ENCODE measurements at regions not wholly inside any gene's neighbourhood (a gene's known extent, or its start where the extent isn't known, plus 50 kb on each side); places are given as distances from the start of the nearest gene placed in this dataset.

GRCh38 chr18:40630496-40630895 lies 1324.5 kb upstream of the PIK3C3 start:
- Histone ChIP-seq H3K4me3 (ENCODE audit: low read length) (no peak overlapping the region), H3K36me3 (ENCODE audit: control insufficient read depth, insufficient read depth, low read length) (no peaks in the 10 kb centered on the region), H3K4me1 (ENCODE audit: control insufficient read depth, insufficient read depth, low read length) (no peaks in the 10 kb centered on the region), H3K9me3 (ENCODE audit: control insufficient read depth, low read length) (peaks cover 9% of the 10 kb centered on the region), H3K27ac (ENCODE audit: low read depth, low read length) (no peak overlapping the region), H3K27me3 (ENCODE audit: control insufficient read depth, insufficient read depth, low read length, poor library complexity, severe bottlenecking) (no peaks in the 10 kb centered on the region), H3K9ac (ENCODE audit: extremely low read depth, low read length, poor library complexity, severe bottlenecking) (no peak overlapping the region)
- Mint-ChIP-seq H3K9me3 (no peaks in the 10 kb centered on the region), H3K27ac (no peak overlapping the region), H3K36me3 (ENCODE audit: low read depth) (no peaks in the 10 kb centered on the region), H3K27me3 (ENCODE audit: insufficient read depth) (no peaks in the 10 kb centered on the region), H3K4me1 (no peaks in the 10 kb centered on the region), H3K4me3 (no peak overlapping the region)
- DNase-seq: no peak
- TF ChIP-seq CTCF (conservative IDR thresholded peaks at IDR 0.05): no peak
- 80 to 100% methylated on average over 1 of the region's 1 CpG for WGBS, 2 experiments (ENCODE audit: insufficient coverage in 1 of 2, insufficient read length in 1 of 2)

- H3K4me3 Mint-ChIP-seq: no peak overlapping the region
- H3K9me3 ChIP-seq (ENCODE audit: control insufficient read depth, low read length): peaks cover 4% of the 10 kb centered on the region
- H3K4me1 Mint-ChIP-seq: no peaks in the 10 kb centered on the region
- DNase-seq: no peak
- no peaks in the 10 kb centered on the region for H3K27me3 ChIP-seq (ENCODE audit: control insufficient read depth, insufficient read depth, low read length, poor library complexity, severe bottlenecking)
- H3K36me3 ChIP-seq (ENCODE audit: control insufficient read depth, insufficient read depth, low read length): no peaks in the 10 kb centered on the region
- no peak for TF ChIP-seq CTCF (conservative IDR thresholded peaks at IDR 0.05)
- H3K4me1 ChIP-seq (ENCODE audit: control insufficient read depth, insufficient read depth, low read length): no peaks in the 10 kb centered on the region
- no peaks in the 10 kb centered on the region for H3K9me3 Mint-ChIP-seq
- no peaks in the 10 kb centered on the region for H3K27me3 Mint-ChIP-seq (ENCODE audit: insufficient read depth)
- WGBS, 2 experiments (ENCODE audit: insufficient coverage in 1 of 2, insufficient read length in 1 of 2): 91 to 94% methylated on average over 3 to 4 of the region's 4 CpGs
- H3K9ac ChIP-seq (ENCODE audit: extremely low read depth, low read length, poor library complexity, severe bottlenecking): no peak overlapping the region
- no peak overlapping the region for H3K27ac Mint-ChIP-seq
- no peak overlapping the region for H3K4me3 ChIP-seq (ENCODE audit: low read length)
- H3K27ac ChIP-seq (ENCODE audit: low read depth, low read length): no peak overlapping the region
- H3K36me3 Mint-ChIP-seq (ENCODE audit: low read depth): no peaks in the 10 kb centered on the region
These were observed 1330.1 kb upstream of the PIK3C3 start for GRCh38 chr18:40624959-40625358.

GRCh38 chr18:40613721-40614120 lies 1341.3 kb upstream of the PIK3C3 start:
- Mint-ChIP-seq H3K4me1 (no peaks in the 10 kb centered on the region), H3K4me3 (no peak overlapping the region), H3K36me3 (ENCODE audit: low read depth) (no peaks in the 10 kb centered on the region), H3K27me3 (ENCODE audit: insufficient read depth) (no peaks in the 10 kb centered on the region), H3K9me3 (no peaks in the 10 kb centered on the region), H3K27ac (no peak overlapping the region)
- Histone ChIP-seq H3K4me1 (ENCODE audit: control insufficient read depth, insufficient read depth, low read length) (no peaks in the 10 kb centered on the region), H3K9me3 (ENCODE audit: control insufficient read depth, low read length) (no peaks in the 10 kb centered on the region), H3K36me3 (ENCODE audit: control insufficient read depth, insufficient read depth, low read length) (no peaks in the 10 kb centered on the region), H3K9ac (ENCODE audit: extremely low read depth, low read length, poor library complexity, severe bottlenecking) (no peak overlapping the region), H3K27me3 (ENCODE audit: control insufficient read depth, insufficient read depth, low read length, poor library complexity, severe bottlenecking) (no peaks in the 10 kb centered on the region), H3K27ac (ENCODE audit: low read depth, low read length) (peak overlapping the region; percentile 45), H3K4me3 (ENCODE audit: low read length) (no peak overlapping the region)
- no peak for DNase-seq
- TF ChIP-seq CTCF (conservative IDR thresholded peaks at IDR 0.05): no peak

All from endodermal cell (in vitro differentiated cells).